GM18907 (cell line): ENCODE measurements at regions not wholly inside any gene's neighbourhood (a gene's known extent, or its start where the extent isn't known, plus 50 kb on each side); places are given as distances from the start of the nearest gene placed in this dataset.

Experiments used
- ATAC-seq: cut with Tn5 transposase; IDR thresholded peaks from one replicate; pipeline ENCODE4 v1.9.1; 2021; ENCODE audit warnings: mild to moderate bottlenecking, moderate library complexity; ENCODE audit not compliant: unreplicated experiment

GRCh38 chr6:18668994-18669393, 281.8 kb downstream of the RNF144B start:
- ATAC-seq: no peak

DNA sequence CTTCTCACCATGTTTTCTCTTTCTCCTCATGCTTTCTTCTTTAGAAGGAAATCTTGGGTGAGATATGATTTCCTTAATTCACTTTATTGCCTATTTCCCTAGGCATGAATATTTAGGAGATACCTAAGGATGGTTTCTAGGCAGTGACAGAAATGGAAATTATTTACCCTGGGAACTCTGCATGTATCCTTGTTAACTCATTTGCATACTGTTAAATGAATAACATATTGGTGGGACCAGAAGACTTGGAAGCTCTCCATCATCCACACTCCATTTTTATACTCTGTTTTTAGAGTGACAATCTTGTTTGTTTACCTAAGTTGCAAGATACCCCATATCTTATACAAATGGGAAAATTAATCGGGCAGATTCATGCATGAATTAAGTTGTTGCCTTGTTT, 285.7 kb downstream of the RNF144B start:
- no peak for ATAC-seq

GRCh38 chr6:18674346-18674745, 287.2 kb downstream of the RNF144B start:
- ATAC-seq: no peak

GRCh38 chr6:18675881-18676280, 288.7 kb downstream of the RNF144B start:
- ATAC-seq: no peak

GRCh38 chr6:18676548-18676947, 289.4 kb downstream of the RNF144B start:
- no peak for ATAC-seq

DNA sequence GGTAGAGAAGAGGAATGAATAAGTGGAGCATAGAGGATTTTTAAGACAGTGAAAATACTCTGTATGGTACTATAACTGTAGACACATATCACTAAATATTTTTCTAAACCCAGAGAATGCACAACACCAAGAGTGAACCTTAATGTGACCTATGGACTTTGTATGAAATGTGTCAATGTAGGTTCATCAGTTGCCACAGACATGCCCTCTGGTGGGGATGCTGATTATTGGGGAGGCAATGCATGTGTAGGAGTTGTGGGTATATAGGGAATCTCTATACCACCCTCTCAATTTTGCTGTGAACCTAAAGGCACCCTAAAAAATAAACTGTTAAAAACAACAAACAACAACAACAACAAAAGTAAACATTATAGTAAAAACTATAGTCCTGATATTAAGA, 293.7 kb downstream of the RNF144B start:
- ATAC-seq: no peak

DNA sequence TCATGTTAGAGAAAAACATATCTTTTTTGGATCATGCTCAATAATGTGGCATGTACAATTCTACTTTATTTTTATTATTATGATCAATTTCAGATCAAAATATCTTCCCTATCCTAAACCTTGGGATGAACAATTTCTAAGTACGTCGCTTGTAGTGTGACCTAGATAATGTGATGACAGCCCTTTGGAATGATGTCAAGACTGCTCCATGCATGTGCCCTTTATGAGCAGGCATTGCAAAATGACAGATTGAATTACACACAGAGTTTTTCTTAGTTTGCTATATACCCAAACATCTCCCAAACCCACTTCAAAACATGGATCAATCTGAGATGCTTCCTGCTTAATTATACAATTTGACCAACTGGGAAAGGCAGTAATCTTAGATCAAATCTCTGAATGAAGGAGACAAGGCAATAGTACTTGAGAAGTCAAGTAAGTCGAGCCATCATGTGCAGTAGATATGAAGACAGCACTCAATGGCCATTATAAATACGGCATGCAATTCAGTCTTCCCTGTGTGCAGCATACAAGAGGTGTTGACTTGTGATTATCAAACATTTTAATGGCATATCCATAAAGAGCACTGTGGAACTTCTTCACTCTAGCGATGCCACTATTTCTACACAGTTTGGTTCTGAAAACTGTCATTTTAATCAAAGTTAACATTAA, 294.8 kb downstream of the RNF144B start:
- no peak for ATAC-seq

DNA sequence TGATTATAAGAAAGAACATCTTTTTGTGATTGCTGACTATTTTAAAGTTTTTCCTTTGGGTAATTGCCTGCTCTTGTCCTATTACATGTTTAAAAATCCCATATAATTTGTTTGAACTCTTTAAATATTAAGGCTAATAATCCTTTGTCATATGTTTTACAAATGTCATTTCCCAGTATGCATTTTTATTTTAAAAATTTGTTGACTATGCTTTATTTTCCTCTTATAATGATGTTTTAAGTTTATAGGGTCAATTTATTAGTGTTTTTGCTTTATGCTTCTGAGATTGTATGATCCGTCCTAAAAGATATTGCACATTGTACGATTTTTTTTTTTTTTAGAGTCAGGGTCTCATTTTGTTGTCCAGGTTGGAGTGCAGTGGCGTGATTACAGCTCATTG, 297.2 kb downstream of the RNF144B start:
- ATAC-seq: no peak

- ATAC-seq: no peak
These were observed 306.0 kb downstream of the RNF144B start for GRCh38 chr6:18692929-18693685.

DNA sequence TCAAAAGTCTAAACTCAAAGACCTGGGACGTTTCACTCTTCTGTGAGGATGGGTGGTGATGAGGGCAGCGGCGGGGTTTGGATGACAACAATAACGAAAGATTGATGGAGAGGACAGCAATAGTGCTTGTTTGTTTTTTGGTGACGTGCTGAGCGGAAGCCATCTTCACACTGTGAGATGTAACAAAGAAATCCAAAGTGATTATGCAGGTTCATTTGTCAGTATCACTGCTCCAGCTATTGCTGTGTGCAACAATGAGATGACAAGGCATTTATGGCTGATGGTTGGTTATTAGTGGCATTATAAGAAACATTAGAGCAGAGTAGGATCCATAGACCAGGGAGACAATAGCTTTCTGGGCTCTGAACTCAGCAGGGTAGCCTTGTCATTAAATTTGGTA, 306.7 kb downstream of the RNF144B start:
- ATAC-seq: no peak

GRCh38 chr6:18703546-18703945, 316.4 kb downstream of the RNF144B start:
- no peak for ATAC-seq

DNA sequence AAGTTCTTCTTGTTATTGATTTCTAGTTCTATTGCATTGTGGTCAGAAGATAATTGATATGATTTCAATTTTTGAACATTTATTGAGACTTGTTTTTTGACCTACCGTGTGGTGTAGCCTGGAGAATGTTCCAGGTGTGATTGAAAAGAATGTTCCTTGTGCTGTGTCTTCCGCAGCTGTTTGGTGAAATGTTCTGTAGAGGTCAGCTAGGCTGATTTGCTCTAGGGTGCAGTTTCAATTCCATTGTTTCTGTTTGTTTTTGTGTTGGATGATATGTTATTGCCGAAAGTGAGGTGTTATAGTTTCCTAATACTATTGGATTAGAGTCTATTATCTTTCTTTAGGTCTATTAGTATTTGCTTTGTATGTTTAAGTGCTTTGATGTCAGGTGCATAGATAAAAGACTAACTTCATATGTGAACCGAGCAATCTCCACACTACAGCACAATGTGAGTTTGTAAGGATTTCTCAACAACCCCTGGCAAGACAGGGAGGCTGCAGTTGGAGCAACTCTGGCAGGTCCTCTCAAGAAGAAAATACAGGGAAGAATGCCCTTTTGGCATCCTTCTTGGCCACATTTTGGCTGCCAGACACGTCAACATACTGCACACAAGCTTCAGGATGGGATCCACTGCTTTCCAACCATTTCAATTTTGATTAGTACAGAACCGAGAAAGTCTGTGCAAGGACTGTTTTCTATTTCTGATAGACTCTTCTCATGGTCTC, 320.7 kb downstream of the RNF144B start:
- ATAC-seq: no peak

- no peak for ATAC-seq
These were observed 325.4 kb downstream of the RNF144B start for GRCh38 chr6:18712595-18712994.

DNA sequence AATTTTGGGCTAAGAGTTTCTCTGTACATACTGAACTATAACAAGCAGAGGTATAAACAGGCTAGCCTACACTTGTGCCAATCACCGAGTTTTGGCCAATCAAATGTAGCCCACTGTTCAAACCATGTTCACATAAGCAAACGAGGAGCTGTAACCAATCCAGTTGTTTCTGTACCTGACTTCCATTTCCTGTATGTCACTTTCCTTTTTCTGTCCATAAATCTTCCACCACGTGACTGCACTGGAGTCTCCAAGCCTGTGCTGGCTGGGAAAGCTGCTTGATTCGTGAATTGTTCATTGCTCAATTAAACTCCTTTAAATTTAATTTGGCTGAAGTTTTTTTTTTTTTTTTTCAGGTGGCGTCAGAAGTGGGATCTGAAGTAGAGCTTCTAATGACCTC, 332.9 kb downstream of the RNF144B start:
- no peak for ATAC-seq

DNA sequence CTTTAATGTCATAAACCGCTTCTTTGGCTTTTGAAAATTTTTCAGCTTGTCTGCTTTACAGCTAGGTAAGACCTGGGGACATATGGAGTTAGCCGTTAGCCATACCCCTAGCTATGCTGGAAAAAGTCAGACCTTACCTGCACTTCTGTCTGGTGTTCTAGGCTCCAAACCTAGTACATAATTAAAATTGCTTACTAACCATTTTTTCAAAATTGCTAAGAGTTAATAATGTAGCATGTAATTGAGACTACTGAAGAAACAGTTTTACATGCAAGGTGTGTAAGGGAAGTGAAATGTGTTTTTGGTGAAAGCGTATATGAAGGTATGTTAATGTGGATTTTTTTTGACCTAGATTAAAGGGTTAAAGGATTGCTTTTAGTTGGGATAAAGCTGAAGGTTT, 336.9 kb downstream of the RNF144B start:
- ATAC-seq: no peak

- no peak for ATAC-seq
These were observed 338.3 kb downstream of the RNF144B start for GRCh38 chr6:18725449-18725848.

GRCh38 chr6:18733921-18734550, 346.9 kb downstream of the RNF144B start:
- ATAC-seq: no peak

GRCh38 chr6:18741741-18742140, 354.6 kb downstream of the RNF144B start:
- no peak for ATAC-seq

DNA sequence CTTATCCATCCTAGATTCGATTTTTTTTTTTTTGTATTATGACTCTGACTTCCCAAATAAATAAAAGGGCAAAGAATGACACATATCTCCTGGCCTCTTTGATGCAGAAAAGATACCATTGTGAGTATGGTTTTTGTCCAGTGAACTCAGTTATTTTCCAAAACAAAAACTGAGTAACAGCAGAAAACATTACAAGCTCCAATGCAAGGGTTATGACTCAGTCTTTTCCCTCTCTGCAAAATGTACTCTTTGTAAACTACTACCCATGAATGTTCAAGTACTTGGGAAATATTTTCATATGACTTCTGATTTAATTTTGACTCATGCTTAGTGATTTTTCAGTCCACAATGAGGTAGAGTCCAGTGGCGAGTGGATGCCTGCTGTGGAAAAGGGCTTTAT, 355.3 kb downstream of the RNF144B start:
- no peak for ATAC-seq

DNA sequence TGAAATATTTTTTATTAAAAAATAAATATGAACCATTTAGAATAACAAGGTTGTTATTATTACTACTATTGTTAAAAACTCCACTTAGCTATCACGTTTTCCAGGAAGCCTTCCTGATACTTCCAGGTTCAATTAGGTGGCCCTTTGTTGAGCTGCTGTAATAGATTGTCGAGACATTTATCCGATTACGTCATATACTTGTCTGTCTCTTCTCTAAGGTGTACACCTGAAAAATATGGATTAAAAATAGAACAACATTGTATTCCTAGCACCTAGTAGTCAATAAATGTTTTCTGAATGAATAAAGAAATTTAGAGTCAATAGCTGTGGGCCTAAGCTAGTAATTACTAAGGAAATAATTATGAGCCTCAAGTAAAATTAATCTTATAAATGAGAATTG, 359.6 kb downstream of the RNF144B start:
- no peak for ATAC-seq

DNA sequence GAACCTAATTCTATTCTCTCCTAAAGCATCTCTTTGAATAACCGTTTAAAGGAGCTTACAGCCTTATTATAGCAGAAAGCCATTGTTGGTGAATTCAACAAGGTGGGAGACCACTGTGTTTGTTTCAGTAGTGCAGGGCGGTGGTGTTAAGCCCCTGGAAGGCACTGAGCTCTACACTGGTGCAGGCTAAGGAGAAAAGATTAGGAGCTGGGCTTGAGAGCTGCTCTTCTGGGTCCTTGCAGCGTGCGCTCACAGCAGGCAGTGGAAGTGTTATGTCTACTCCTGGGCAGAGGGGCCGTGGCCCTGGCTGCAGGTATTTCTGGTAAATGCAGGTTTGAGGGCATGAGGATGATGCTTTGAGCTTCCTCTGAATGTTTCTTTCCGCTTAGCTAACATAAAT, 361.2 kb downstream of the RNF144B start:
- no peak for ATAC-seq
